ENCODE measurements at regions not wholly inside any gene's neighbourhood (a gene's known extent, or its start where the extent isn't known, plus 50 kb on each side); places are given as distances from the start of the nearest gene placed in this dataset.

DNA sequence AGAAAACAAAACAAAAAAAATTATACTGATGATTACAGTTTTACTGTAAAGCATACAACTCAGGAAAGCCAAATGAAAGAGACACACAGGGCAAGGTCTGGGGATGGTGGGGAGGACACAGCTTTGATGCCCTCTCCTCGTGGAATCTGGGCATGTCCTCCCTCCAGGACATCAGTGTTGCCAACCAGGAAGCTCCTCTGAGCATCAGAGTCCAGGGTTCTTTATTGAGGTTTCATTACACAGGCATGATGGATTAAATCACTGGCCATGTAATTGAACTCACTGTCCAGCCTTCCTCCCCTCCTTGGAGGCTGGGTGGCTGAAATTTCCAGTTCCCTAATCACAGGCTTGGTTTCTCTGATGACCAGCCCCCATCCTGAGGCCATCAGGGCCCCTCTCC is 89.6 kb upstream of the MIER3 start:
- H3K27me3 ChIP-seq (ENCODE audit: control insufficient read depth in 1 of 2, insufficient read depth in 2 of 2, low read length in 2 of 2), result no peaks in the 10 kb centered on the region
- H3K4me1 Mint-ChIP-seq (ENCODE audit: low read depth), result no peaks in the 10 kb centered on the region
- ATAC-seq (ENCODE audit: poor library complexity), result no peak

DNA sequence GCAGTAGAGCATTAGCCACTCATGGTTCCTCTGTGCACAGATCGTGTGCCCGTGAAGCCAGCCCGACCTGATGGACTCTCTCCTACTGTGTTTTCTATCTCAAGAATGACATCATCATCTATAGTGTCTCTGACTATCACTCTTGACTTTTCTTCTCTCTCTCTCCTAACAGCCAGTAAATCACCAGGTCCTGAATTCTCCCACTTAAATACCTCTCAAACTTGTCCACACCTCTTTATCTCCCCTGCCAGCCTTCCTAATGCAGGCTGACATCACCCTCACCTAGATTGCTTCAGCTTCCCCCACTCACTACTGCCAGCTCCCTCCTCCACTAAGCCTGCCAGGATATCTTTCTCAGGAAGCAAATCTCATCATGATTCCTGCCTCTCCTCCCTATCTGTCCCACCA is 90.6 kb upstream of the MIER3 start:
- Mint-ChIP-seq H3K27me3 (no peaks in the 10 kb centered on the region), H3K4me3 (no peak overlapping the region), H3K36me3 (ENCODE audit: low read depth) (no peaks in the 10 kb centered on the region), H3K4me1 (ENCODE audit: low read depth) (no peaks in the 10 kb centered on the region), H3K9me3 (no peaks in the 10 kb centered on the region), H3K27ac (no peak overlapping the region)
- Histone ChIP-seq H3K36me3 (ENCODE audit: insufficient read depth, low read length) (no peaks in the 10 kb centered on the region), H3K9me3 (ENCODE audit: control insufficient read depth in 1 of 2, insufficient read depth in 1 of 2, low read length in 2 of 2) (no peaks in the 10 kb centered on the region), H3K4me3 (ENCODE audit: low read length) (no peak overlapping the region), H3K27me3 (ENCODE audit: control insufficient read depth in 1 of 2, insufficient read depth in 2 of 2, low read length in 2 of 2) (no peaks in the 10 kb centered on the region), H3K4me1 (ENCODE audit: insufficient read depth, low read length) (no peaks in the 10 kb centered on the region), H3K27ac (ENCODE audit: low read depth in 1 of 2, low read length in 2 of 2) (no peak overlapping the region)
- TF ChIP-seq, protein P1, sequence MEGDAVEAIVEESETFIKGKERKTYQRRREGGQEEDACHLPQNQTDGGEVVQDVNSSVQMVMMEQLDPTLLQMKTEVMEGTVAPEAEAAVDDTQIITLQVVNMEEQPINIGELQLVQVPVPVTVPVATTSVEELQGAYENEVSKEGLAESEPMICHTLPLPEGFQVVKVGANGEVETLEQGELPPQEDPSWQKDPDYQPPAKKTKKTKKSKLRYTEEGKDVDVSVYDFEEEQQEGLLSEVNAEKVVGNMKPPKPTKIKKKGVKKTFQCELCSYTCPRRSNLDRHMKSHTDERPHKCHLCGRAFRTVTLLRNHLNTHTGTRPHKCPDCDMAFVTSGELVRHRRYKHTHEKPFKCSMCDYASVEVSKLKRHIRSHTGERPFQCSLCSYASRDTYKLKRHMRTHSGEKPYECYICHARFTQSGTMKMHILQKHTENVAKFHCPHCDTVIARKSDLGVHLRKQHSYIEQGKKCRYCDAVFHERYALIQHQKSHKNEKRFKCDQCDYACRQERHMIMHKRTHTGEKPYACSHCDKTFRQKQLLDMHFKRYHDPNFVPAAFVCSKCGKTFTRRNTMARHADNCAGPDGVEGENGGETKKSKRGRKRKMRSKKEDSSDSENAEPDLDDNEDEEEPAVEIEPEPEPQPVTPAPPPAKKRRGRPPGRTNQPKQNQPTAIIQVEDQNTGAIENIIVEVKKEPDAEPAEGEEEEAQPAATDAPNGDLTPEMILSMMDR (IDR thresholded peaks at IDR 0.05), result no peak
- CTCF ChIA-PET, result no interaction called here
- POLR2A ChIA-PET, result no interaction called here
- no peak for ATAC-seq (ENCODE audit: poor library complexity)
- intact Hi-C loops (cut with DNase I, micrococcal nuclease), result no loop called here
- no peak for DNase-seq

More for the DNA sequence above, 89.6 kb upstream of the MIER3 start:
- no peak for DNase-seq
- no peaks in the 10 kb centered on the region for H3K4me1 ChIP-seq (ENCODE audit: insufficient read depth, low read length)
- POLR2A ChIA-PET, result no interaction called here
- H3K27ac Mint-ChIP-seq, result no peak overlapping the region
- no peak overlapping the region for H3K27ac ChIP-seq (ENCODE audit: low read depth in 1 of 2, low read length in 2 of 2)
- no peaks in the 10 kb centered on the region for H3K9me3 ChIP-seq (ENCODE audit: control insufficient read depth in 1 of 2, insufficient read depth in 1 of 2, low read length in 2 of 2)
- H3K36me3 ChIP-seq (ENCODE audit: insufficient read depth, low read length), result no peaks in the 10 kb centered on the region
- no peaks in the 10 kb centered on the region for H3K36me3 Mint-ChIP-seq (ENCODE audit: low read depth)
- no peak overlapping the region for H3K4me3 ChIP-seq (ENCODE audit: low read length)
- intact Hi-C loops (cut with DNase I, micrococcal nuclease), result no loop called here
- H3K4me3 Mint-ChIP-seq, result no peak overlapping the region
- H3K27me3 Mint-ChIP-seq, result no peaks in the 10 kb centered on the region
- H3K9me3 Mint-ChIP-seq, result no peaks in the 10 kb centered on the region
- TF ChIP-seq, protein P1 (IDR thresholded peaks at IDR 0.05), result no peak
- CTCF ChIA-PET, result no interaction called here

DNA sequence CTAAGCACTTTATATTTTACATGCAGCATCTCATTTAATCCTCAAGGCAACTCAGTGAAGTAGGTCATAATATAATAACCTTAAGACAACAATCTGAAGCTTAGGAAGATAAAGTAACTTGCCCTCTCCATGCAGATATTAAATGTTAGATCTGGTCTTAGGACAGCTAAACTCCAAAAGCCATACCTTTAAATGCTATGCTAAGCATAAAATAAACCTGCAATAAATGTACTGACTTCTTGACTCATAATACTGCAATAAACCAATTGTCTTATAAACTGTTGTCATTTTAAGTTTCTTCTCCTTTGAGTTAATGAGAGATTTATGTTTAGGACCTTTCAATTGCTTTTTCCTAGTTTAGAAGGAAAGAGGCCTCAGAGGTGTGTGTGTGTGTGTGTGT is 102.2 kb upstream of the MIER3 start:
- no peak overlapping the region for H3K4me3 Mint-ChIP-seq
- no peak for ATAC-seq (ENCODE audit: poor library complexity)

More for the DNA sequence above, 102.2 kb upstream of the MIER3 start:
- Histone ChIP-seq H3K9me3 (ENCODE audit: control insufficient read depth in 1 of 2, insufficient read depth in 1 of 2, low read length in 2 of 2) (no peaks in the 10 kb centered on the region), H3K27me3 (ENCODE audit: control insufficient read depth in 1 of 2, insufficient read depth in 2 of 2, low read length in 2 of 2) (no peaks in the 10 kb centered on the region), H3K4me3 (ENCODE audit: low read length) (no peak overlapping the region), H3K27ac (ENCODE audit: low read depth in 1 of 2, low read length in 2 of 2) (no peak overlapping the region), H3K36me3 (ENCODE audit: insufficient read depth, low read length) (no peaks in the 10 kb centered on the region), H3K4me1 (ENCODE audit: insufficient read depth, low read length) (no peaks in the 10 kb centered on the region)
- Mint-ChIP-seq H3K9me3 (no peaks in the 10 kb centered on the region), H3K36me3 (ENCODE audit: low read depth) (no peaks in the 10 kb centered on the region), H3K4me1 (ENCODE audit: low read depth) (no peaks in the 10 kb centered on the region), H3K27me3 (no peaks in the 10 kb centered on the region), H3K27ac (no peak overlapping the region)
- TF ChIP-seq, protein P1 (IDR thresholded peaks at IDR 0.05), result no peak
- CTCF ChIA-PET, result no interaction called here
- DNase-seq, result no peak
- POLR2A ChIA-PET, result no interaction called here
- intact Hi-C loops (cut with DNase I, micrococcal nuclease), result no loop called here

Data from CD4-positive, alpha-beta T cell (primary cell).